Upper lobe of left lung (tissue), 4 donors: ENCODE measurements at regions not wholly inside any gene's neighbourhood (a gene's known extent, or its start where the extent isn't known, plus 50 kb on each side); places are given as distances from the start of the nearest gene placed in this dataset.

Experiments
- POLR2AphosphoS5 ChIP-seq, 2 donors: sonication (generic); formaldehyde crosslinking; IDR thresholded peaks; one replicate each; pipeline ENCODE4 v1.5.1; 2017; ENCODE audit warnings: antibody characterized with exemption in 2 of 2
- TF ChIP-seq, protein P1 (sequence below), 6 experiments: fragments of 450-650 bp in 4 of 6; fragments of 200-600 bp in 2 of 6; sonication (generic) in 2 of 6; IDR thresholded peaks; one replicate each; pipeline ENCODE4 v1.5.1; 2016 to 2019; ENCODE audit warnings: antibody characterized with exemption in 6 of 6

DNA sequence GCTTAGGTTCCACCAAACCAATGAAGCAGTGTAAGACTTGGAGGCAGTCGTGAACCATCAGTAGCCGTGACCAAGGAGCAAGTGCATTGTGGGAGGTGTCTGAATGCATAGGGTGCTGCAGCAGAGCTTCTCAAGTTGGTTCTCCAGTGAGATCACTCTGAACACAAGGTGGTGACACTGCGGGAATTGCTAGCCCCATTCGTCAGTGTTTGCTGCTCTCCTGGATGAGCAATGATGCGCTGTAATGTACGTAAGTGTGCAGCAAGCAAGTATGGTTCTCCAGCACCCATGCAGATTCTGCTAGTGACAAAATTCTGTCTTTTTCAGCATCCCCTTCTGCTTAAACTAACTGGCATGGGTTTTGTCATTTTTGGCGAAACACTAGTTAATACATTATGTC lies 97.6 kb upstream of the HTR2A start:
- TF ChIP-seq POLR2AphosphoS5 (IDR thresholded peaks at IDR 0.05): no peak
- TF ChIP-seq, protein P1, sequence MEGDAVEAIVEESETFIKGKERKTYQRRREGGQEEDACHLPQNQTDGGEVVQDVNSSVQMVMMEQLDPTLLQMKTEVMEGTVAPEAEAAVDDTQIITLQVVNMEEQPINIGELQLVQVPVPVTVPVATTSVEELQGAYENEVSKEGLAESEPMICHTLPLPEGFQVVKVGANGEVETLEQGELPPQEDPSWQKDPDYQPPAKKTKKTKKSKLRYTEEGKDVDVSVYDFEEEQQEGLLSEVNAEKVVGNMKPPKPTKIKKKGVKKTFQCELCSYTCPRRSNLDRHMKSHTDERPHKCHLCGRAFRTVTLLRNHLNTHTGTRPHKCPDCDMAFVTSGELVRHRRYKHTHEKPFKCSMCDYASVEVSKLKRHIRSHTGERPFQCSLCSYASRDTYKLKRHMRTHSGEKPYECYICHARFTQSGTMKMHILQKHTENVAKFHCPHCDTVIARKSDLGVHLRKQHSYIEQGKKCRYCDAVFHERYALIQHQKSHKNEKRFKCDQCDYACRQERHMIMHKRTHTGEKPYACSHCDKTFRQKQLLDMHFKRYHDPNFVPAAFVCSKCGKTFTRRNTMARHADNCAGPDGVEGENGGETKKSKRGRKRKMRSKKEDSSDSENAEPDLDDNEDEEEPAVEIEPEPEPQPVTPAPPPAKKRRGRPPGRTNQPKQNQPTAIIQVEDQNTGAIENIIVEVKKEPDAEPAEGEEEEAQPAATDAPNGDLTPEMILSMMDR (IDR thresholded peaks at IDR 0.05): no peak
